ENCODE measurements at regions not wholly inside any gene's neighbourhood (a gene's known extent, or its start where the extent isn't known, plus 50 kb on each side); places are given as distances from the start of the nearest gene placed in this dataset.

- TF ChIP-seq, protein P1, sequence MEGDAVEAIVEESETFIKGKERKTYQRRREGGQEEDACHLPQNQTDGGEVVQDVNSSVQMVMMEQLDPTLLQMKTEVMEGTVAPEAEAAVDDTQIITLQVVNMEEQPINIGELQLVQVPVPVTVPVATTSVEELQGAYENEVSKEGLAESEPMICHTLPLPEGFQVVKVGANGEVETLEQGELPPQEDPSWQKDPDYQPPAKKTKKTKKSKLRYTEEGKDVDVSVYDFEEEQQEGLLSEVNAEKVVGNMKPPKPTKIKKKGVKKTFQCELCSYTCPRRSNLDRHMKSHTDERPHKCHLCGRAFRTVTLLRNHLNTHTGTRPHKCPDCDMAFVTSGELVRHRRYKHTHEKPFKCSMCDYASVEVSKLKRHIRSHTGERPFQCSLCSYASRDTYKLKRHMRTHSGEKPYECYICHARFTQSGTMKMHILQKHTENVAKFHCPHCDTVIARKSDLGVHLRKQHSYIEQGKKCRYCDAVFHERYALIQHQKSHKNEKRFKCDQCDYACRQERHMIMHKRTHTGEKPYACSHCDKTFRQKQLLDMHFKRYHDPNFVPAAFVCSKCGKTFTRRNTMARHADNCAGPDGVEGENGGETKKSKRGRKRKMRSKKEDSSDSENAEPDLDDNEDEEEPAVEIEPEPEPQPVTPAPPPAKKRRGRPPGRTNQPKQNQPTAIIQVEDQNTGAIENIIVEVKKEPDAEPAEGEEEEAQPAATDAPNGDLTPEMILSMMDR (IDR thresholded peaks at IDR 0.05), result no peak
- no peak for TF ChIP-seq EP300 (IDR thresholded peaks at IDR 0.05)
- TF ChIP-seq POLR2A (IDR thresholded peaks at IDR 0.05), result no peak
Observed at GRCh38 chr4:154010371-154010770, 221.5 kb upstream of the SFRP2 start.

Measured in ovary (tissue), 3 donors.